ENCODE measurements at regions not wholly inside any gene's neighbourhood (a gene's known extent, or its start where the extent isn't known, plus 50 kb on each side); places are given as distances from the start of the nearest gene placed in this dataset.
"Not testable (repeated sequence)": the region's sequence is repeated elsewhere in the genome, so short reads cannot be mapped to it uniquely, and the experiment has no call there.

DNA sequence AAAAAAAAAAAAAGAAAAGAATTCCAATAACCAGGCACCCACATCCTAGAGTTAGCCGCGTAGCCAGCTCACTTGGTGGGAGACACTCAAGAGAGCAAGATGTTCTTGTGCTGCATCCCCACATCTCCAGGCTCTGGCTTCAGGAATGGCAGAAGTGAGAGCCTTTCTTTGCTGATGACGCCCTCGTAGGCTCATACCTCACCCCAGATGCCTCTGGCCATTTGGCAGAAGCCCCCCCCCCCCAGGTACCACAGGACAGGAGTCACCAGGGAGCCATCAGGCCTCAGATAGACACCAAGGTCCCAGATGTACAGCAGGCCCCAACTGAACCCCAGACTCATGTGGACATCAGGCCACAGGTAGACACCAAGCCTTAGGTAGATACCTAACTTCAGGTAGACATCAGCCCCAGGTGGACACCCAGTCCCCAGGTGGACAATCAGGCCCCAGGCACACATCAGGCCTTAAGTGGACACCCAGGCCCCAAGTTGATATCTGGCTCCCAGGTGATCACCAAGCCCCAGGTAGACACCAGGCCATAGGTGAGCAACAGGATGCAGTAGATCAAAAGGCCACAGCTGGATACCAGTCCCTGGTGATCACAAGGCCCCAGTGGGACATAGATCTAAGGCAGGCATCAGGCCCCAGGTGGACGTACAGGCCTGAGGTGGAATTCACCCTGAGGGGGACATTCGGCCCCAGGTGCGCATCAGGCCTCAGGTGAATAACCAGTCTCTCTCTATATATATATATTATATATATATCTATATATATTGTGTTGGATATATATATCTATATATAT, 202.5 kb downstream of the POTEM start:
- not testable (repeated sequence) for DNase-seq (ENCODE audit: extremely low read depth in 1 of 2, low read depth in 1 of 2)

DNA sequence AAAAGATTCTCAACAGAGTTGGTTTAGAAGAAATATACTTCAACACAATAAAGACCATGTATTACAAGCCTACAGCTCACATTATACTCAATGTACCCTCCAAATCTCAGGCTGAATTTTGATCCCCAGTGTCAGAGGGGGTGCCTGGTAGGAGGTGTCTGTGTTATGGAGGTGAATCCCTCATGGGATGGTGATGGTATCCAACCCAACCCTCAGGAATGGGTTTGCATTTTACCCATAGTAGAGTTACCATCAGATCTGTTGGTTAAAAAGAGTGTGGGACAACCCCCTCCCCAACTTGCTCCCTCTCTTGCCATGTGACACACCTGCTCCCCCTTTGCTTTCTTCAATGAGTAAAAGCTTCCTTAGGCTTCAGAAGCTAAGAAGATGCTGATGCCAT, 205.5 kb downstream of the POTEM start:
- not testable (repeated sequence) for DNase-seq (ENCODE audit: extremely low read depth in 1 of 2, low read depth in 1 of 2)

DNA sequence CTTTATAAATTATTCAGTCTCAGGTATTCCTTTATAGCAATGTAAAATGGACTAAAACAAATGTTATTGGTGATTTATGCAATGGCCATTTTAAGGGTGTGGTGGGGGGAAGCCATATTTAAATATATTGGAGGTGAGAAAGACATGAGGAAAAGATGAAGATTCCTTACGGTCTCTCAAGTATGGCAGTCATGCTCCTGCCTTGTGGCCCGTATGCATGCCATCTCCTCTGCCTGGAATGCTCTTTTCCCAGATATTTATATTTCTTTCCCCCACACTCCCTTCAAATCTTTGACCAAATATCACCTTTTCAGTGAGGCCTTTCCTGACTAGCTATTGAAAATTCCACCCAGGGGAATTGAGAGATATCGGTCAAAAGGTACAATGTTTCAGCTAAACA, 206.0 kb downstream of the POTEM start:
- not testable (repeated sequence) for DNase-seq (ENCODE audit: extremely low read depth in 1 of 2, low read depth in 1 of 2)

DNA sequence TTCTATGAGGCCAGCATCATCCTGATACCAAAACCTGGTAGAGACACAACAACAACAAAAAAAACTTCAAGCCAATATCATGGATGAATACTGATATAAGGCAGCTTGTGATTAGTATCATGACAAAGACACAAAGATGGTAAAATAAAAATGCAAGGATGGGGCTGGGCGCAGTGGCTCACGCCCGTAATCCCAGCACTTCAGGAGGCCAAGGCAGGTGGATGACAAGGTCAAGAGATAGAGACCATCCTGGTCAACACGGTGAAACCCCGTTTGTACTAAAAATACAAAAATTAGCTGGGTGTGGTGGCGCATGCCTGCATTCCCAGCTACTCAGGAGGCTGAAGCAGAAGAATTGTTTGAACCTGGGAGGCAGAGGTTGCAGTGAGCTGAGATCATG, 210.2 kb downstream of the POTEM start:
- not testable (repeated sequence) for DNase-seq (ENCODE audit: extremely low read depth in 1 of 2, low read depth in 1 of 2)

DNA sequence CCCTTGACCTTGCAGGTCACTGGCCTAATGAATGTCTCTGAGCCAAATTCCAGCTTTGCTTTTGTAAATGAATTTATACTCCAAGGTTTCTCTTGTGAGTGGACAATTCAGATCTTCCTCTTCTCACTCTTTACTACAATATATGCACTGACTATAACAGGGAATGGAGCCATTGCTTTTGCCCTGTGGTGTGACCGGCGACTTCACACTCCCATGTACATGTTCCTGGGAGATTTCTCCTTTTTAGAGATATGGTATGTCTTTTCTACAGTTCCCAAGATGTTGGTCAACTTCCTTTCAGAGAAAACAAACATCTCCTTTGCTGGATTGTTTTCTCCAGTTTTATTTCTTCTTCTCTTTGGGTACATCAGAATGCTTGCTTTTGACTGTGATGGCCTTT, 213.1 kb downstream of the POTEM start:
- not testable (repeated sequence) for DNase-seq (ENCODE audit: extremely low read depth in 1 of 2, low read depth in 1 of 2)

DNA sequence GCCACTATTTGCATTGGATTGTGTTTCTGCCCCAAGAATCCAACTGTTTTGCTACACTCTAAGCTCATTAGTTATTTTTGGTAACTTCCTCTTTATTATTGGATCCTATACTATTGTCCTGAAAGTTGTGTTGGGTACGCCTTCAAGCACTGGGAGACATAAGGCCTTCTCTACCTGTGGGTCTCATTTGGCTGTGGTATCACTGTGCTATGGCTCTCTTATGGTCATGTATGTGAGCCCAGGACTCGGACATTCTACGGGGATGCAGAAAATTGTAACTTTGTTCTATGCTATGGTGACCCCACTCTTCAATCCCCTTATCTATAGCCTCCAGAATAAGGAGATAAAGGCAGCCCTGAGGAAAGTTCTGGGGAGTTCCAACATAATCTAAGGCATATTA, 213.6 kb downstream of the POTEM start:
- DNase-seq (ENCODE audit: extremely low read depth in 1 of 2, low read depth in 1 of 2), result not testable (repeated sequence)

DNA sequence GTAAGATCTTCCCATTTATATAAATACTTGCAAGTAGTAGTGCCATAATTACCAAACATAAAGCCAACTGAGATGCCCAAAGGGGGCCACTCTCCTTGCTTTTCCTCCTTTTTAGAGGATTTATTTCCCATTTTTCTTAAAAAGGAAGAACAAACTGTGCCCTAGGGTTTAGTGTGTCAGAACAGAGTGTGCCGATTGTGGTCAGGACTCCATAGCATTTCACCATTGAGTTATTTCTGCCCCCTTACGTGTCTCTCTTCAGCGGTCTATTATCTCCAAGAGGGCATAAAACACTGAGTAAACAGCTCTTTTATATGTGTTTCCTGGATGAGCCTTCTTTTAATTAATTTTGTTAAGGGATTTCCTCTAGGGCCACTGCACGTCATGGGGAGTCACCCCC, 227.9 kb downstream of the POTEM start:
- DNase-seq (ENCODE audit: extremely low read depth in 1 of 2, low read depth in 1 of 2), result not testable (repeated sequence)

DNA sequence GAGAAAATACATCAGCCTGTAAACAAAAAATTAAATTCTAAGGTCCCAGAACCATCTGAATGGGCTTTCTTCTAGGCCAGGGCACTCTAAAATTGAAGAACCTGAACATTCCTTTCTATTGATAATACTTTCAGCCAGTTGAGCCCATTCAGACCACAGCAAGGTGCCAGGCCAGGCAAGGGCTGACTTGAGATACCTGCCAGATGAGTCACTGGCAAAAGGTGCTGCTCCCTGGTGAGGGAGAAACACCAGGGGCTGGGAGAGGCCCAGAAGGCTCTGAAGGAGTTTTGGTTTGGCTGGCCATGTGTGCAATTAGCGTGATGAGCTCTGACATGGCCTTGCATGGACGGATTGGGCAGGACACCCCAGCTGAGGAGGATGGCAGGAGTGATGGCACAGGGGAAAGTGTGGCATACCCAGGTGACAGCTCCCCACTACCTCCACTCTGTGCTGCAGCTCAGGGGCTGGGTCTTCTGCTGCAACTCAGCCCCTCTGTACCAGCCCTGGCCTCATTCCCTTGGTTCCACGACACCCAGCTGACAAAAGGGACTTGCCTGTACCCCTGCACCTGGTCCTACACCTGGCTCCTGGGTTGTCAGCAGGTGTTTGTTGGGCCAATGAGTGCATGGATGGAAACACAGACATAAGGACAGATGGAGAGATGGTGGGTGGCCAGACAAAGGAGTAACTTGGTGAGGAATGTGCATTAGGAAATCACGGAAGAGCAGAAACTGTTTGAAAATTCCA, 230.4 kb downstream of the POTEM start:
- DNase-seq (ENCODE audit: extremely low read depth in 1 of 2, low read depth in 1 of 2), result not testable (repeated sequence)

DNA sequence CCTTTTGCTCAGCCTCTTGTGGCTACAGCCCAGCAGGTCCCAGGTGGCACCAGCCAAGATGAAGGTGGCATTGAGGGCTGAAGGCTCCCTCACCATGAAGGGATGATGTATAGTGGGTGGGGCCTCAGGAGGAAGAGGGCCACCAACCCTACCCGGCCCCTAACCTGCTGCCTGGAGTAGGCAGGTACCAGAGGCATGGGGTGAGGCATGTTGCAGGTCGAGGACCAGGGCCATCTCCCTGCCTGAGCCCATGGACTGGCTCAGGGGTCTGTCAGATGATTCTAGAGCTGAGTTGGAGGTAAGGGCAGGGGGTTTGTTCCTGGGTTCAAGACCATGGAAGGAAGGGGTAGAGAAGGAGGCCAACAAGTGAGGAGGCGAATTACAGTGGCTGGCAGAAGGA, 231.1 kb downstream of the POTEM start:
- not testable (repeated sequence) for DNase-seq (ENCODE audit: extremely low read depth in 1 of 2, low read depth in 1 of 2)

DNA sequence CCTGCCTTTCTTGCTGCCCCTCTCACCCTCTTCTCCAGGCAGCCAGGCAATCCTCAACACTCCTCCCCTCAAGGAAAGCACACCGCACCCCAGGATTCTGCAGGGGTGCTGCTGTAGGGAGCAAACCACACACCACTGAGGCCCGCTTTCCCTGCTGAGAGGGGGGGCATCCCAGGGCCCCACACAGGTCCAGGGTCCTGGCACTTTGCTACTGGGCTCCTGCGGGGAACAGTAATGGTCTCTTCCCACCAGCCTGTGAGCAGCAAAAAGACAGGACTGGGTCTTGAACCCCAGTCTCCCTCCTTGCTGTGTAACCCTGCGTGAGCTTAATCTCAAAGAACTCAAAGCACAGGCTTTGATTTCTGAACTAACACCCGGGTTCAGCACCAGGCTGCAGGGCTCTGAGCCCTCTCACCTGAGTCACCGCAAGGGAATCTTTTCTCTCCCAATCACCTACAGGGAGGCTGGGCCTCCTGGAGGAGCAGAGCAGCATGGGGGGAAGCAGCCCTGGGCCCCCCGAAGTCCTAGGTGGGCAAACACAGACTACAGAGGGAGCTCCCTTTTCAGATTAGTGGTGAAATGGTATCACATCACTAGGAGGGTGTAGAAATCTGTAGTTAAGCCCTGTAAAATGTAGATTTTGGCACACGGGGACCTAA, 232.6 kb downstream of the POTEG start:
- not testable (repeated sequence) for DNase-seq (ENCODE audit: extremely low read depth in 1 of 2, low read depth in 1 of 2)

DNA sequence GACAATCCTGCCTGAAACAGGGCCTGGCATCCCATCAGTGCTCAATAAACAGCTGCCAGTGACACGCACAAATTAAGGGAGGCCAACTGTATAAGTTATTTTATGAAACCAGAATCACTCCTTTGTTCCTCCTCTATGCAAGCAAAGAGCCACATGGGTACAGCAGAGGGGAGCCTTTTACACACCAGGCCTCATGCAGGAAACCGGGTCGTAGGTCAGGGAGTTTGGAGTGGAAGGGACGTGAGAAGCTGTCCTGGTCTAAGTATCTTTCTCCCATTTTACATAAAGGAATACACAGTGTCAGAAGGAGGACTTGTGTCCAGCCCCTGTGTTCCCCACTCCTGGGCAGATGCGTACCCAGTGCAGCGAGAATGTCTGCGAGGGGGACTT, 232.1 kb downstream of the POTEG start:
- not testable (repeated sequence) for DNase-seq (ENCODE audit: extremely low read depth in 1 of 2, low read depth in 1 of 2)

DNA sequence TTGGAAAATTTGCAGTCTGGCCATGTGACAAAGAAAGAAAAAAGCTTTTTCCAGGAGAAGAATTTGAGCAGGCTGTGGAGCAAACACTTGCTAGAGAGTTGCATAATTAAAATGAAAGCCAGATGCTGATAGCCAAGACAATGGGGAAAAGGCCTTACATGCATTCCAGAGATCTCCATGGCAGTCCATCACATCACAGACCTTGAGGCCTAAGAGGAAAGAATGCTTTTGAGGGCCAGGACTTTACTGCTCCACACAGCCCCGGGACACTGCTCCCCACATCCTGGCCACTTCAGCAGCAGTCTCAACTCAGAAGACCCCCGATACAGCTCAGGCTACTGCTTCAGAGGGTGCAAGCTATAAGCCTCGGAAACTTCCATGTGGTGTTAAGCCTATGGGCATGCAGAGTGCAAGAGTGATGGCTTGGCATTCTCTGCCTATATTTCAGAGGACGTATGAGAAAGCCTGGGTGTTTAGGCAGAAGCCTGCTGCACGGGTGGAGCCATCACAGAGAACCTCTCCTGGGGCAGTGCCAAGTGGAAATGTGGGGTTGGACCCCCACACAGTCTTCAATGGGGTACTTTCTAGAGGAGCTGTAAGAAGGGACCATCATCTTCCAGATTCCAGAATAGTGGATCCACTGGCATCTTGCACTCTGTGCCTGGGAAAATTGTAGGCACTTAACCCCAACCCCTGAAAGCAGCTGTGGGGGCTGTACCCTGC, 230.7 kb downstream of the POTEG start:
- not testable (repeated sequence) for DNase-seq (ENCODE audit: extremely low read depth in 1 of 2, low read depth in 1 of 2)

DNA sequence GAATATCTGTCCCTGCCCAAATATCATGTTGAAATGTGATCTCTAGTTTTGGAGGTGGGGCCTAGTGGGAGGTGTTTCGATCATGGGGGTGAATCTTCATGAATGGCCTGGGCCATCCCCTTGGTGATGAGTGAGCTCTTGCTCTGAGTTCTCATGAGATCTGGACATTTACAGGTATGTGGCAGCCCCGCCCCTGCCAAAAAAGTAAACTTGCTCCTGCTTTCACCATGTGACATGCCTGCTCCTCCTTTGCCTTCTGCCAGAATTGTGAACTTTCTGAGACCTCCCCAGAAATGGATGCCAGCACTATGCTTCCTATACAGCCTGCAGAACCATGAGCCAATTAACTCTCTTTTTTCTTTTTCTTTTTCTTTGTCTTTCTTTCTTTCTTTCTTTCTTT, 229.3 kb downstream of the POTEG start:
- not testable (repeated sequence) for DNase-seq (ENCODE audit: extremely low read depth in 1 of 2, low read depth in 1 of 2)

DNA sequence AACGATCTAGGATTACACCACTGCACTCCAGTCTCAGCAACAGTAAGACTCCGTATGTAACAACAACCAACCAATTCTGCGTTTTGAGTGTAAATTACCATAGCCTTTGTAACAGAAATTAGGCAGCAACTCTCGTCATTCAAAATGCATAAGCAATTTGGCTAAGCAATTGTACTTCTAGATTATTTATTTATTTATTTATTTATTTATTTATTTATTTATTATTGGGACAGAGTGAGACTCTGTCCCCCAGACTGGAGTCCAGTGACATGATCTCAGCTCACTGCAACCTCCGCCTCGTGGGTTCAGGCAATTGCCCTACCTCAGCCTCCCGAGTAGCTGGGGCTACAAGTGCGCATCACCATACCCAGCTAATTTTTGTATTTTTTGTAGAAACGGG, 217.7 kb downstream of the POTEG start:
- not testable (repeated sequence) for DNase-seq (ENCODE audit: extremely low read depth in 1 of 2, low read depth in 1 of 2)

DNA sequence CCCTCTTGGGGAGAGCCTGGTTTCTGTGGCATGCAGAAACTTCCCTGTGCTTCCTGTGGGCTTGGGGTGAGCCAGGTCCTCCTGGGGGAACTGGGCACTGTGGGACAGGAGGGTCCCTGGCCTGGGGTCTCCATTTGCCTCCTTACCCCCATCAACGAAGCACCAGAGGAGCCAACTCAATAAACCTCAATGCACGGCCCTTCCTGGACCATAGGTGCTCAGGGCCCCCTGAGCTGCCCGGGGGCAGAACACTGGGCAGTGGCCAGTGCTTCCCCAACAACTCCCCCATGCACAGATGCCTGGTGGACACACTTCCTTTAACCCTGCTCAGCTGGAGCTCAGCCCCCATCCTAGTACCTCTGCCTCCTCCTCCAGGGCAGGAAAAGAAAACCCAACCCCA, 214.7 kb downstream of the POTEG start:
- not testable (repeated sequence) for DNase-seq (ENCODE audit: extremely low read depth in 1 of 2, low read depth in 1 of 2)

DNA sequence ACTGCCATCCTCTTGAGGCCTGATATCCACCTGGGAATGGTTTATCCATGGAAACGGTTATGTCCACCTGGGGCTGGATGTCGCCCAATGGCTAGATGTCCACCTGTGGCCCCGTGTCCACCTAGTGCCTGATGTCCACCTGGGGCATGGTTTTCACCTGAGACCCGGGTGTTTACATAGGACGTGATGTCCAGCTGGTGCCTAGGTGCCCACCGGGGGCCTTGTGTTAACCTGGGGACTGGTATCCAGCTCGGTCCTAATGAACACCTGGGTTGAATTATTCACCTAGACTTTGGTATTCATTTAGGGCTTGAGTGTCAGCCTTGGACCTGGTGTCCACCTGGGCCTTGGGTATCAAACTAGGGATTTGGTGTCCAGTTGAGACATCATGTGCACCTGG, 202.7 kb downstream of the POTEG start:
- DNase-seq (ENCODE audit: extremely low read depth in 1 of 2, low read depth in 1 of 2), result not testable (repeated sequence)

DNA sequence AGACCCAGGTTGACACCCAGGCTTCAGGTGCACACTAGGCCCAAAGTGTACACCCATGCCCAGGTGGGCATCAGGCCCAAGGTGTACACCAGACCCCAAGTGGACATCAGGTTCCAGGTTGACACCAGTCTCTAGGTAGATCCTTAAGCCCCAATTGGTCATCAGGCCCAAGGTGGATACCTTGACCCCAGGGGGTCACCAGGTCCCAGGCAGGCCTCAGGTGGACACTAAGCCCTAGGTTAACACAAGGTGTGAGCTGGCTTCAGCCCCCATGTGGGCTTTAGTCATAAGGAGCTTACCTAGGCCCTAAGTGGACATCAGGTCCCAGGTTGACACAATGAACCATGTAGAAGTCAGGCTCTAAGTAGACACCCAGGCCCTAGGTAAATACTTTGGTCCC, 200.1 kb downstream of the POTEG start:
- not testable (repeated sequence) for DNase-seq (ENCODE audit: extremely low read depth in 1 of 2, low read depth in 1 of 2)

DNA sequence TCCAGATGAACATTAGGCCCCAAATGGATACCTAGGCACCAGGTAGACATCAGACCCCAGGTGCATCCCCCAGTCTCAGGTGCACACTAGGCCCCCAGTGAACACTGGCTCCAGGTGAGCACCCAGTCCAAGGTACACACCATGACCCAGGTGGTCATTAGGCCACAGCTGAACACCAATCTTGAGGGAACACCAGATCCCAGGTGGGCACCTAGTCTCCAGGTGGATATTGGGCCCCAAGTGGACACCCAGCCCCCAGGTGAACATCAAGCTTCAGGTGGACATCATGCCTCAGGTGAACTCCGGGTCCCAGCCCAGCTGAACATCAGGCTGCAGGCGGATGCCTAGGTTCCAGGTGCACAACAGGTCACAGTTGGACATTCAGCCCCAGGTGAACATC, 196.5 kb downstream of the POTEG start:
- not testable (repeated sequence) for DNase-seq (ENCODE audit: extremely low read depth in 1 of 2, low read depth in 1 of 2)

DNA sequence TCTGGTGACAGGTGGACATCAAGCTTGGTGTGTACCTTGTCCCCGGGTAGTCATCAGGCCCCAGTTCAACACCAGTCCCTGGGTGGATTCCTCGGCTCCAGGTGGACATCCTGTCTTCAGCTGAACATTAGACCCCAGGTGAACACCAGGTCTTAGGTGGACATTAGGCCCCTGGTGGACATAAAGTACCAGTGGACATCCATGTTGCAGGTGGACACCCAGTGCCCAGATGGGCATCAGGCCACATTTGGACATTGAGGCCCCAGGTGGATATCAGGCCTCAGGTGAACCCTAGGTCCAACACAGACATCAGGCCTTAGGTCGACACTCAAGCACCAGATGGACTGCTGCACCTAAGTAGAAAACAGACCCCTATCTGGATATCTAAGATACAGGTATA, 195.6 kb downstream of the POTEG start:
- not testable (repeated sequence) for DNase-seq (ENCODE audit: extremely low read depth in 1 of 2, low read depth in 1 of 2)

DNA sequence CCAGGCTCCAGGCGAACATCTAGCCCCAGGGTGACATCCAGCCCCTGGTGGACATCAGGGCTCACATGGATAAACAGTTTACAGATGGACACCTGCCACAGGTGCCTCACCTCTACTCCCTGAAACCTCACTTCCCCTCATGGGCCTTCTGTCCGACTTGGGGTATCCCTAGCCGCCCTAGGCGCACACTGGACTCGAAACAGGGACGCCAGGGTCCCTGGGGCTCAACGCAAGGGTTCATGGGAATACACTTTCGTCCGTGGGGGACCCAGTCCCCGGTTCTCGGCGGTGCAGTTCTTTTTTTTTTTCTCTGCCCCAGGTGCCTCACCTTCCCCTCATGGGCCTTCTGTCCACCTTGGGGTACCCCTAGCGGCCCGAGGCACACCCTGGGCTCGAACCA, 194.2 kb downstream of the POTEG start:
- not testable (repeated sequence) for DNase-seq (ENCODE audit: extremely low read depth in 1 of 2, low read depth in 1 of 2)

DNA sequence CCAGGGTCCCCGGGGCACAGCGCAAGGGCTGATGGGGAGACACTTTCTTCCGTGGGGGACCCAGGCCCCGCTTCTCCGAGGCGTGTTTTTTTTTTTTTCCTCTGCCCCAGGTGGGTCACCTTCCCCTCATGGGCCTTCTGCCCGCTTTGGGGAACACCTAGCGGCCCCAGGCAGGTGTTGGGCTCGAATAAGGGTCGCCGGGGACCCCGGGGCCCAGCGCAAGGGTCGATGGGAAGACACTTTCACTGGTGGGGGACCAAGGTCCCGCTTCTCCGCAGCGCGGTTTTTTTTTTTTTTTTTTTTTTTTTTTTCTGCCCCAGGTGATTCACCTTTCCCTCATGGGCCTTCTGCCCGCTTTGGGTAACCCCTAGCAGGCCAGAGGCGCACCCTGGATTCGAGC, 193.8 kb downstream of the POTEG start:
- DNase-seq (ENCODE audit: extremely low read depth in 1 of 2, low read depth in 1 of 2), result not testable (repeated sequence)
